ENCODE measurements at regions not wholly inside any gene's neighbourhood (a gene's known extent, or its start where the extent isn't known, plus 50 kb on each side); places are given as distances from the start of the nearest gene placed in this dataset.
"Not testable (repeated sequence)": the region's sequence is repeated elsewhere in the genome, so short reads cannot be mapped to it uniquely, and the experiment has no call there.

DNA sequence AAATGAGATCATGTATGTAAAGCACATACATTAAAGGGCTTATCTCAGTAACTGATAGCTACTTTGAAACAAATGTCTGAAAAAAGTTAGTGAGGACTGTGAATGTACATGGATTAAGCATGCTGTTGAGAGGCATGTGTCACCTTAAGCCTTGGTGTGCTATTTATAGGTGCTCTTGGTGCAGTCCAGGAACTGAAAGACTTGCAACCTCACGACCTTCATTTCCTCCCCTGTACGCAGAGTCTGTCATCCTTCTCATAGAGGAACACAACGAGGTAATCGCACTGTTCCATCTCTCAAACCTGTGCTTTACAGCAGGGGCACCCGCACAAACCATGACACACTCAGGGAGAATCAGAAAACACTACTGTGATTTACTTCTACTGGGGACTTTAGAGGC lies 65.6 kb downstream of the UFM1 start:
- DNase-seq = no peak

DNA sequence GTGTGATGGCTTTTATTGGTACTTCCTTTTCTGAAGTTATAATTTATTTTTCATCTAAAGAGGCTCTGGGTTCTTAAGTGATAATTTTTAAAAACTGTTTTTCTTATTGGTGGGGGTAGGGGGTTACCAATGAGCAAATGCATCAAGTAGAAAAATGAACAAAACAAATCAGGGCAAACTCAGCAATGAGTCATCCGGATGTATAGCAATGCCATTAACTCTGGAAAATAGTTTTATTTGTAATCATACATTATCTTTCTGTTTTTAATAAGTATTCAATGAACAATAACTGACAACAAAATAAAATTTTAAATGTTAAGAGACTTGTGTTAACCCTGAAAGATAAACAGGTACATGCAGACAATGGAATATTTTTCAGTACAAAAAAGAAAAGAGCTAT lies 67.6 kb downstream of the UFM1 start:
- peak; percentile 41 for DNase-seq

- DNase-seq = peak; percentile 43
Measured at GRCh38 chr13:38417727-38418126, 68.1 kb downstream of the UFM1 start.

DNA sequence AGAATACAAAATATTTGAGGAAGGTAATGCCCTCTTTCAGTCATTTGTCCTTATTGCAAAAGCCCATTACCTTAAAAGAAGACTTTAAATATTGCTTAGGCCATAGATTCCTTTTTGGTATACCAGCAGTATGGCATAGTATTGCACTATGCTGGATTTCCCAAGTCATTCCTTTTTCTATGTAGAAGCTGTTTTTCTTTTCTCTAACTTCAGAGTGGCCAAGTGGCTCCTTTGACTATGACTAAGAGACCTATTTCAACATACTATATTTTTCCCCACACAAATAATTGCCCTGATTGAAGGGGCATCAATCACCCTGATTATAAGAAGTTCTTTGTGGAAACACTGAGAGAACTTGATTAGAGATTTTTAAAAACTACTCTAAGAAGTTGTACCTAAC lies 68.6 kb downstream of the UFM1 start:
- DNase-seq = no peak

GRCh38 chr13:38419312-38419873 lies 69.7 kb downstream of the UFM1 start:
- no peak for DNase-seq

GRCh38 chr13:38421590-38422560 lies 72.2 kb downstream of the UFM1 start:
- peak; percentile 38 for DNase-seq

DNA sequence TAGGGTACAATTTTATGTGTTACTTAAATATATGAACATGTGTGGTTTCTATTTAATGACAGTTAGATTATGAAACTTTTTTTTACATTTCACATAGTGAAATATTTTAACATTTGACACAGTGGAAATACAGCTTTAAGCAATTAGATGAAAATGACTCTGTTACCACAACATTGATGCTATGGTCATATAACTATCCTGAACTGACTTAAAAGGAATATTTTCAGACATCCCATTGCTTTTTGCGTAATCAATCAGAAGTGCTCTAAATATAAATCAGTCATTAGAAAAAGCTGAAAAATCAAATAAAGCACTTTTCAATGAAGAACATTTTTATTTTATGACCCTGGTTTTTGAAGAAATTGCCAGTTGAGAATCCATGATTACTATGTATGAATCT lies 80.3 kb downstream of the UFM1 start:
- peak; percentile 74 for DNase-seq

DNA sequence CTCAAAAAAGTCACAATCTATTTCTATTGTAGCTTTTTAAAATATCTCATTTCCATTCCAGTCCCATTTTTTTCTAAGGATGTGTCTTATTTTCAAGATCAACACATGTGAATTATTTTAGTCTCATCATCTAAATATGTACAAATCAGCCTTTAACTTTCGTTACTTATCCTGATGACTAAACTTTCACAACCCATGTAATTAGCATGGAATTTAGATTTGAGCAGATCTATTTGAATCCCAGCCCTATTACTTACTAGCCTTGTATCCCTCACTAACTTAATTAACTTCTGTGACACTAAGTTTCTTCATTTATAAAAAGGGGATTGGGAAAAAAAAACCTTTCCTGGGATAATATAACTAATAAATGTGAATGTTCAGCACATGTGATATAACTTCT lies 81.1 kb downstream of the UFM1 start:
- DNase-seq = peak; percentile 78

- no peak for DNase-seq
Measured at GRCh38 chr13:38440666-38441065, 91.0 kb downstream of the UFM1 start.

DNA sequence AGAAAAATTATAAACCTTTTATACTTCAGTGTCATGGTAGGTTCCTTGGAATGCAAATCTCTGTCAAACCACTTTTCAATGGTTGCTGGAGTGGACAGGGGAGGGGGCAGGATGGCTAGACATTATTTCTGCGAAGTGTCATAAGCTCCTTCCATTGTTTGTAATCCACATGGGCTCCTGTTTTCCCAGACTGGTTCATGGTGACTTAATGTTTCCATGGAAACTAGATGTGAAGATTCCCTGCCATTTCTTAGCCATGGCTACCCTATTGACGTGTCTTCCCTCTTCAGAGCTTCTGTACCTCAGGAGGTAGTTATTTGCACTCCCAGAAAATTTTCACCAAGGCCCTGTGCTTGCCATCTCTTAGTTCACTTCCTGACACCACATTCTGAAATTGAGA lies 95.3 kb downstream of the UFM1 start:
- DNase-seq = no peak

GRCh38 chr13:38452656-38453055 lies 103.0 kb downstream of the UFM1 start:
- no peak for DNase-seq

- DNase-seq = no peak
Measured at GRCh38 chr13:38462605-38463004, 113.0 kb downstream of the UFM1 start.

DNA sequence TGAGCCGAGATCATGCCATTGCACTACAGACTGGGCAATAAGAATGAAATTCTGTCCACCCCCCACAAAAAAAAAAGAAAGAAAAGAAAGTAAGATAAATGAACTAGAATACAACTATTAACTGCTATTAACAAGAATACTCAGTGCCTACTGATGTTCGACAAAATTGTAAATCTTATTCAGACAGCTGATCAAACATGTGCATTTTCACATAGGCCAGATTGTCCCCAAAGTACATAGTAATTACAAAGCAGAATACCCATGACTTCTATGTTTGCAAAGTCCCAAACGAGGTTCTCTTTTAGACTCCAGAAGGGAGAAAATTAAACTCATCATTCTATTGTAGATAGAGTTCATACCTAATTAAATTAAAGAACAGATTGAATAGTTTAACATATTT lies 113.4 kb downstream of the UFM1 start:
- no peak for DNase-seq

GRCh38 chr13:38472411-38472810 lies 122.8 kb downstream of the UFM1 start:
- DNase-seq = not testable (repeated sequence)

DNA sequence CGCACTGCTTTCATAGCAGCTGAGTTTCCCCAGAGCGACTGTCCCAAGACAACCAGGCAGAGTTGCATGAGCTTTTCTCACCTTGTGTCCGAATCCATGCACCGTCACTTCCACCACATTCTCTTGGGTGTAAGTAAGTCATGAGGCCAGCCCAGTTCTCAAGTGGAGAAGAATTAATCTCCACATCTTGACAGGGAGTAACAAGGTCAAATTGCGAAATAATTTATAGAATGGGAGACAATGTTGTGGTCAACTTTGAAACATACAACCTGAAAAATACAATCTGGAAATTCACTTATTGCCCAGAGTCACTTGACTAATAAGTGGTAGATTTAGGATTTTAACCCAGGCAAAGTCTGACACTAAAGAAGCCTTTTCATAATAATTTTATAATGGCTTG lies 123.7 kb downstream of the UFM1 start:
- no peak for DNase-seq

GRCh38 chr13:38477676-38478075 lies 128.0 kb downstream of the UFM1 start:
- DNase-seq = no peak

DNA sequence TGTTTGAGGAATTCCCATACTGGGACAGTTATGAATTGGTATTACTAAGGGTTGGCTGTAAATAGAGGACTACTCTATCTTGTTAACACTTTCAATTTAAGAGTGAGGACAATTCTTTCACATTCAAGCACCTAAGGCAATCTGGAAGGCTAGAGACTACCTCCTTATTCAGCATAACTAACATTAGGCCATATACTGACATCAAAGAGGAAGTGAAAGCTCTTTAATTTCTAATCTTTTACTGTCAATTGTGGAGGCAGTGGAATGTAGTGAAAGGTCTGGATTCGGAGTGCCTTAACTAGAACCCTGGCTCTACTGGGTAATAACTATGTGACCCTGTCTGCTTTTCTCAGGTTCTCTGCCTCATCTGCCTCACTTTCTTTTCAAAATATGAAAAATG lies 134.0 kb downstream of the UFM1 start:
- no peak for DNase-seq

- DNase-seq = no peak
Measured at GRCh38 chr13:38490657-38491056, 141.0 kb downstream of the UFM1 start.

DNA sequence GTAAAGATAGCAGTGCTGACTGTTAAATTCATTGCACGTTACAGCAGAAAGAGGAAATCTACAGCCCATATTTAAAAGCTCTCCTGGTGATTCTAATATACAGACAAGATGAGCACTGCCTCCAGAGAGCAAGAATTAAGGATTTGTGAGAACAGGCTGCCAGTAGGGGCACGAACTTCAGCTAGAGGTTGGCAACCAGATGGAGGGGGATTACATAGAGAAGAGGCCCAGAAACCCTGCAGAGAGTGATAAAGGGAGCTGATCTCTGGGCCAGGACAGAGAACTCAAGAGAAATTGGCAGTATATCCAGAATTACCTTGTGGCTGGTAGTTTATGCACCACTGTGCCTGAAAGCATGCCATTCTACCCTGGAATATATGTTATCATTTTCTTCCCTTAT lies 144.8 kb downstream of the UFM1 start:
- DNase-seq = no peak

- no peak for DNase-seq
Measured at GRCh38 chr13:38496917-38497316, 147.3 kb downstream of the UFM1 start.

DNA sequence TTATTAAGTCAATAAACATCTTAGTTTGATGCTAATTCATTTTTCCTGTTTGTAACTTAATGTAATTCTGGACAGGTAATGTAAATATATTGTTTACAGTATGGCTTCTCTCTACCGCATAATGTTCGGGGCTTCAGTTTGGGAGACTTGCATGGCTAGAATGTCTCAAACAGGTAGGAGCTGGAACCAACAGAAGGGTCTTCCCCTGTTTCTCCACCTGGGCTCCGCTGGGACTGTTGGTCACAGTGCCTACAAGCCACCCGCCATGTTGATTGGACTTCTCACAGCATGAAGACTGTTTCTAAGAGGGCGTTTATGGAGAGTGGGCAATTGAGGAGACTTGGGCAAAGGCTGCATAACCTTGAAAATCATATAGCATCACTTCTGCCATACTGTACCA lies 148.6 kb downstream of the UFM1 start:
- DNase-seq = no peak

DNA sequence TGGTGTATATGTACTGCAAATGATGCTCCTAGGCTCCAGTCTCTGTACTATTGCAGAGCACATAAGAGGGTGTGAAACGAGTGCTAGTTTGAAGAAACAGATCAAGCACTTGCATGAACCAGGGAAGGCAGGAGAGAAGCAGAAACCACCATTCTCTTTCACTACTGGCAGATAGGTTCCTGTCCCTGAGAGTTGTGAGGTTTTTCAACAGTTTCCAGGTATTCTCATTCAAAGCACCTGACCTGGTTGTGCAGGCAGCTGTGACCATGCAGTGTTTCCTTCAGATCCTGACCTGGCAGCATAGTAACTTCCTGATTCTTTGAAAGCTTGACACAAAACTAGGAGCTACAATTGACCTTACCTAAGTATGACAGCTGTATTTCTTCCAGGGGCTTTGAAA lies 164.9 kb downstream of the UFM1 start:
- no peak for DNase-seq

- DNase-seq = no peak
Measured at GRCh38 chr13:38518328-38518727, 168.5 kb upstream of the FREM2 start.

- no peak for DNase-seq
Measured at GRCh38 chr13:38519229-38519911, 167.5 kb upstream of the FREM2 start.
